OCI-LY7 (cell line): ENCODE measurements at regions not wholly inside any gene's neighbourhood (a gene's known extent, or its start where the extent isn't known, plus 50 kb on each side); places are given as distances from the start of the nearest gene placed in this dataset.
"Not testable (repeated sequence)": the region's sequence is repeated elsewhere in the genome, so short reads cannot be mapped to it uniquely, and the experiment has no call there.

Experiments used
- CTCF ChIP-seq: fragments of 200-600 bp; sonication (generic); conservative IDR thresholded peaks from 2 replicates; pipeline ENCODE4 v1.5.1; 2014; ENCODE audit warnings: mild to moderate bottlenecking, antibody characterized with exemption, low read length, moderate library complexity, mixed read lengths
- EZH2phosphoT487 ChIP-seq: fragments of 200-600 bp; sonication (generic); IDR thresholded peaks from 2 replicates; pipeline ENCODE4 v1.6.1; 2018; ENCODE audit warnings: low read depth, borderline replicate concordance, mild to moderate bottlenecking, mixed run types, antibody characterized with exemption, low read length, moderate library complexity, mixed read lengths

GRCh38 chr2:48061656-48062055 is 155.4 kb upstream of the FBXO11 start:
- TF ChIP-seq CTCF, EZH2phosphoT487: not testable (repeated sequence)
